ENCODE measurements at regions not wholly inside any gene's neighbourhood (a gene's known extent, or its start where the extent isn't known, plus 50 kb on each side); places are given as distances from the start of the nearest gene placed in this dataset.

DNA sequence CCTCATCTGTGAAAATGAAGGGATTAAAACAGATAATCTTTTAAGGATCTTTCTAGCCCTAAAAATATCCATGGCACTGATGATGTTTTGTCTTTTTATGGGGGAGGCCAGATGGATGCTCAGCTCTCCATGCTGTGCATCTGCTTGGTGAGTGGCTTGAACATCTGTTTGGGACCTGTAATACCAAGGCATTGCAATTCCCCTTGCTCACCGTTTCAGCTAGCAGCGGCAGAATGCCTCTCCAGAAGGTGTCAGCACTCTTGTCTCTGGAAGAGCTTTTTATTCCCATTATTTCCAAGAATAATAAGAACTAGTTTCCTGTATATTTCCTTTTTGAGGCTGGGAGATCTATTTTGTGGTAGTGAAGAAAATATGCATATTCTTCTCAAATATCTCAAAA is 151.9 kb upstream of the ANK2 start:
- no peaks in the 10 kb centered on the region for H3K27me3 ChIP-seq (ENCODE audit: control insufficient read depth, insufficient read depth, low read length, poor library complexity, severe bottlenecking)
- peaks cover 35% of the 10 kb centered on the region for H3K4me1 ChIP-seq (ENCODE audit: control insufficient read depth, insufficient read depth, low read length)
- 11 to 21% methylated on average over 2 of the region's 2 CpGs for WGBS, 2 experiments
- peak overlapping the region; percentile 87 for H3K27ac ChIP-seq (ENCODE audit: insufficient read depth, low read depth, low read length, poor library complexity, severe bottlenecking)
- H3K36me3 ChIP-seq (ENCODE audit: control insufficient read depth, insufficient read depth, low read length) = no peaks in the 10 kb centered on the region
- no peaks in the 10 kb centered on the region for H3K9me3 ChIP-seq (ENCODE audit: control insufficient read depth, low read length)
- H3K4me3 ChIP-seq (ENCODE audit: insufficient read depth, low read depth, low read length) = no peak overlapping the region

DNA sequence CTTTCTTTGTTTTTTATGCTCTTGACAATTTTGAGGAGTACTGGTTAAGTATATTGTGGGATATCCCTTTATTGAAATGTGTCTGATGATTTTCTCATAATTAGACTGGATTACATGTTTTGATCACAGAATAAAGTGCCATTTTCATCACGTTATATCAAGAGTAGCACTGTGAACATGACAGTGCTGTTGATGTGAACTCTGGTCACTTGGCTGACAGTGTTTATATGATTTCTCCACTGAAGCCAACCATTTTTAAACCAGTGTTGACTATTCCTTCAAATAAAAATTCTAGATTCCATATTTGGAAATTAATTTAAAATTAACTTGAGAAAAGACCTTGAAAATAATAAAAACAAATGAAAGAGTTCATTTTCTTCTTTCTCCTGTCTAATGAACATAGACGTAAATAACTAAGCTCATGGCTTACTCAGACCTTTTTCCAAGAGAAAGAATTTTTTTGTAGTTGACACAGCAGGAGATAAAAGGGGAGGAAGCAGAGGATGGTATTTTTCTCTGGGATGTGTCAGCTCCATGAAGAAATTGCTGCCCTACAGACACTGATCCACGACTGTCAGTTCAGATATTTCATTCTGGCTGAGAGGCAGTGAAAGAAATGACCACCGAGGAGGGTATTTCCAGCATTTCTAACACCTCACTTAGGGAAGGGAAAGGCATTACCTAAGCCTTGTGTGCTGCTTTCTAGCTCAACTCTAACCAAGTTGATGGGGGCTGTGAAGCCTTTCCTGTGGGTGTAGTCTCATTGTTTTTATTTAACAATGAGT is 150.9 kb upstream of the ANK2 start:
- Histone ChIP-seq H3K27me3 (ENCODE audit: control insufficient read depth, insufficient read depth, low read length, poor library complexity, severe bottlenecking) (no peaks in the 10 kb centered on the region), H3K9me3 (ENCODE audit: control insufficient read depth, low read length) (no peaks in the 10 kb centered on the region), H3K4me1 (ENCODE audit: control insufficient read depth, insufficient read depth, low read length) (peaks cover 35% of the 10 kb centered on the region), H3K36me3 (ENCODE audit: control insufficient read depth, insufficient read depth, low read length) (no peaks in the 10 kb centered on the region), H3K27ac (ENCODE audit: insufficient read depth, low read depth, low read length, poor library complexity, severe bottlenecking) (peak overlapping the region; percentile 4), H3K4me3 (ENCODE audit: insufficient read depth, low read depth, low read length) (no peak overlapping the region)
- 36 to 37% methylated on average over 3 of the region's 4 CpGs for WGBS, 2 experiments

DNA sequence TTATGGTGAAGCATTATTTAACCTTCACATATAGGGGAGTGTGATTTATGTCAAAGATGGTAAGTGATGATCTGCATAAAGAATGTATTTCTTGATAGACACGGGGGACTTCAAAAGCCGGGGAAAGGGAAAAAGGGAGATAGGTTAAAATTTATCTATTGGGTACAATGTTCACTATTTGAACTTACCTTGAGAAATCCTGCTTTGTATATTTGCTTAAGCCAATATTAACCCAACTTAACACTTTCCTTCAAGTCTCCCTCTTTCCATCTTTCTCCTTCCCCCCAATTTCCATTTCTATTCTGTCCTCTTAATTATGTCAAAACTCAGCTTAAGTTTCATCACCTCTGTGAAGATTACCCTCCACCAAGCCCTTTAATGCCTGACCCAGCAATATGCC is 149.0 kb upstream of the ANK2 start:
- 93 to 96% methylated on average over 2 of the region's 2 CpGs for WGBS, 2 experiments
- peaks cover 25% of the 10 kb centered on the region for H3K4me1 ChIP-seq (ENCODE audit: control insufficient read depth, insufficient read depth, low read length)

GRCh38 chr4:112901962-112902411 is 147.5 kb upstream of the ANK2 start:
- no peak overlapping the region for H3K4me3 ChIP-seq (ENCODE audit: insufficient read depth, low read depth, low read length)
- H3K27ac ChIP-seq (ENCODE audit: insufficient read depth, low read depth, low read length, poor library complexity, severe bottlenecking) = no peak overlapping the region
- WGBS, 2 experiments = 92 to 96% methylated on average over 1 of the region's 1 CpG
- H3K27me3 ChIP-seq (ENCODE audit: control insufficient read depth, insufficient read depth, low read length, poor library complexity, severe bottlenecking) = no peaks in the 10 kb centered on the region
- H3K4me1 ChIP-seq (ENCODE audit: control insufficient read depth, insufficient read depth, low read length) = peaks cover 14% of the 10 kb centered on the region
- no peaks in the 10 kb centered on the region for H3K36me3 ChIP-seq (ENCODE audit: control insufficient read depth, insufficient read depth, low read length)
- no peaks in the 10 kb centered on the region for H3K9me3 ChIP-seq (ENCODE audit: control insufficient read depth, low read length)

More for the DNA sequence above, 149.0 kb upstream of the ANK2 start:
- no peak overlapping the region for H3K27ac ChIP-seq (ENCODE audit: insufficient read depth, low read depth, low read length, poor library complexity, severe bottlenecking)
- no peak overlapping the region for H3K4me3 ChIP-seq (ENCODE audit: insufficient read depth, low read depth, low read length)
- H3K27me3 ChIP-seq (ENCODE audit: control insufficient read depth, insufficient read depth, low read length, poor library complexity, severe bottlenecking) = no peaks in the 10 kb centered on the region
- H3K36me3 ChIP-seq (ENCODE audit: control insufficient read depth, insufficient read depth, low read length) = no peaks in the 10 kb centered on the region
- H3K9me3 ChIP-seq (ENCODE audit: control insufficient read depth, low read length) = no peaks in the 10 kb centered on the region

DNA sequence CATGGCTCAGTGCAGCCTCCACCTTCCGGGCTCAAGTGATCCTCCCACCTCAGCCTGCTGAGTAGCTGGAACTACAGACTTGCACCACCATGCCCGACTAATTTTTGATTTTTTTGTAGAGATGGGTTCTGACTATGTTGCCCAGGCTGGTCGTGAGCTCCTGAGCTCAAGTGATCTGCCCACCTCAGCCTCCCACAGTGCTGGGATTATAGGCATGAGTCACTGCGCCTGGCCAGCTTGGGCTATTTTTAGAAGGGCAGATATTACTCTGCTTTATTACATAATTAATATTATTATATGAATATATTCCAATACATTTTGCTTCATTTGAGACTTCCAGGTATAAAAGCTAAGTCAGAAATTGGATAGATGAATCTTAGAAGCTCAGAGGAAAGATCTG is 143.7 kb upstream of the ANK2 start:
- Histone ChIP-seq H3K27me3 (ENCODE audit: control insufficient read depth, insufficient read depth, low read length, poor library complexity, severe bottlenecking) (no peaks in the 10 kb centered on the region), H3K27ac (ENCODE audit: insufficient read depth, low read depth, low read length, poor library complexity, severe bottlenecking) (no peak overlapping the region), H3K9me3 (ENCODE audit: control insufficient read depth, low read length) (no peaks in the 10 kb centered on the region), H3K4me3 (ENCODE audit: insufficient read depth, low read depth, low read length) (no peak overlapping the region), H3K36me3 (ENCODE audit: control insufficient read depth, insufficient read depth, low read length) (no peaks in the 10 kb centered on the region), H3K4me1 (ENCODE audit: control insufficient read depth, insufficient read depth, low read length) (peaks cover 7% of the 10 kb centered on the region)
- WGBS, 2 experiments = 93 to 97% methylated on average over 4 of the region's 4 CpGs

DNA sequence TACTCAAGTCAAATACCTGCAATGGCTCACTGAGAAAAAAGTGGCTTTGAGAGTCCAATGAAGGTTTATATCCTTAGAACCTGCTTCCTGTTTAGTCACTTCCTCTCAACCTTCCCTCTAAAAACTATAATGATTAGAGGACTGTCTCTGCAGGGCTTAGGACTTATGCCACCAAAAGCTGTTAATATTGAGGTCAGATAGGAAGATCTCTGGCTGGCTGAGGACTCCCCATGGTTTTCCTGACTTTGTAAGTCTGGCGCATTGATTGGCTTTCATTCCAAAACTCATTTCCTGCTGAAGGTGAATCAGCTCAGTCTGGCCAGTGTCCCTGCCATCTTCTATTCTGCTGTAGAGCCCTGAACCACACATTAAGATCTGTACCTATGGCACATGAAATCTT is 140.9 kb upstream of the ANK2 start:
- H3K36me3 ChIP-seq (ENCODE audit: control insufficient read depth, insufficient read depth, low read length) = no peaks in the 10 kb centered on the region
- no peak overlapping the region for H3K4me3 ChIP-seq (ENCODE audit: insufficient read depth, low read depth, low read length)
- no peak overlapping the region for H3K27ac ChIP-seq (ENCODE audit: insufficient read depth, low read depth, low read length, poor library complexity, severe bottlenecking)
- WGBS, 2 experiments = 94 to 96% methylated on average over 1 of the region's 1 CpG
- peaks cover 7% of the 10 kb centered on the region for H3K4me1 ChIP-seq (ENCODE audit: control insufficient read depth, insufficient read depth, low read length)
- no peaks in the 10 kb centered on the region for H3K27me3 ChIP-seq (ENCODE audit: control insufficient read depth, insufficient read depth, low read length, poor library complexity, severe bottlenecking)
- H3K9me3 ChIP-seq (ENCODE audit: control insufficient read depth, low read length) = no peaks in the 10 kb centered on the region

GRCh38 chr4:112910109-112910736 is 139.2 kb upstream of the ANK2 start:
- Histone ChIP-seq H3K4me3 (ENCODE audit: insufficient read depth, low read depth, low read length) (no peak overlapping the region), H3K9me3 (ENCODE audit: control insufficient read depth, low read length) (no peaks in the 10 kb centered on the region), H3K27ac (ENCODE audit: insufficient read depth, low read depth, low read length, poor library complexity, severe bottlenecking) (peak overlapping the region; percentile 74), H3K27me3 (ENCODE audit: control insufficient read depth, insufficient read depth, low read length, poor library complexity, severe bottlenecking) (no peaks in the 10 kb centered on the region), H3K4me1 (ENCODE audit: control insufficient read depth, insufficient read depth, low read length) (peaks cover 7% of the 10 kb centered on the region), H3K36me3 (ENCODE audit: control insufficient read depth, insufficient read depth, low read length) (no peaks in the 10 kb centered on the region)
- 85 to 91% methylated on average over 7 of the region's 7 CpGs for WGBS, 2 experiments

DNA sequence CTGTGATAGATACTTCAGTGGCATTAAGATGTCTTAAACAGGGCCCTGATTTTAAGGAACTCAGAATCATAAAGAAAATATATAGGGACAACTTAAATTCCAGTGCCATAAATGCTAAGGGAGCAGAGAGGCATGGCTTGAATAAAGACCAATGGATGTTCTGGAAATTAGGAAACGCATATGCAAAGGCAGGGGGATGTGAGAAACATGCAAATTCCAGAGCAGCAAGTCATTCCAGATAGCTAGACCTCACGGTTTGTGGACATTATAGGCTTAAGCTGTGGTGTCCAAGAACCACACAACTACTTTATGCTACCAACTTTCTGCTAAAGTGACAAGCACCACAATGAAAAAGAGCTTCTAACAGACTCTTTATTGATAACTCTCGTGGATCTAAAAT is 132.6 kb upstream of the ANK2 start:
- no peak overlapping the region for H3K4me3 ChIP-seq (ENCODE audit: insufficient read depth, low read depth, low read length)
- H3K36me3 ChIP-seq (ENCODE audit: control insufficient read depth, insufficient read depth, low read length) = no peaks in the 10 kb centered on the region
- H3K9me3 ChIP-seq (ENCODE audit: control insufficient read depth, low read length) = no peaks in the 10 kb centered on the region
- no peaks in the 10 kb centered on the region for H3K27me3 ChIP-seq (ENCODE audit: control insufficient read depth, insufficient read depth, low read length, poor library complexity, severe bottlenecking)
- 80 to 89% methylated on average over 3 of the region's 3 CpGs for WGBS, 2 experiments
- H3K27ac ChIP-seq (ENCODE audit: insufficient read depth, low read depth, low read length, poor library complexity, severe bottlenecking) = no peak overlapping the region
- H3K4me1 ChIP-seq (ENCODE audit: control insufficient read depth, insufficient read depth, low read length) = no peaks in the 10 kb centered on the region

DNA sequence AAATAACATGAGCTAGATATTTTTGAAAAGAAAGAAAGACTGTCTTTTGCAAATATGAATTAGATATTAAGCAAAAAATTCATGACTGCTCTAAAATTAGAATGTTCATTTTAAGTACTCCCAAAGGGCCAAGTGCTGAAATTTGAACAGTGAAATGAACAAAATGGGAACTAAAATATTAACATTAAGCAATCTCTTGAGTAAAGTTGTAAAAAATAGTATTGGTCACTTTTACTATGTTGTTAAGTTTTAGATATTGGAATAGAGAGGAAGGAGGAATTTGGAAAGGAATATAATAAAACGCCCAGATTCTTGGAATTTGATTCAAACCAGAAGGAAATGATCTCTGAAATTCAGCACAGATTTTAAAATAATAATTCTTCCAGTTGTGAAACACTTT is 125.9 kb upstream of the ANK2 start:
- Histone ChIP-seq H3K9me3 (ENCODE audit: control insufficient read depth, low read length) (no peaks in the 10 kb centered on the region), H3K27me3 (ENCODE audit: control insufficient read depth, insufficient read depth, low read length, poor library complexity, severe bottlenecking) (no peaks in the 10 kb centered on the region), H3K27ac (ENCODE audit: insufficient read depth, low read depth, low read length, poor library complexity, severe bottlenecking) (no peak overlapping the region), H3K36me3 (ENCODE audit: control insufficient read depth, insufficient read depth, low read length) (no peaks in the 10 kb centered on the region), H3K4me3 (ENCODE audit: insufficient read depth, low read depth, low read length) (no peak overlapping the region), H3K4me1 (ENCODE audit: control insufficient read depth, insufficient read depth, low read length) (no peaks in the 10 kb centered on the region)
- WGBS, 2 experiments = 100% methylated on average over 1 of the region's 1 CpG

DNA sequence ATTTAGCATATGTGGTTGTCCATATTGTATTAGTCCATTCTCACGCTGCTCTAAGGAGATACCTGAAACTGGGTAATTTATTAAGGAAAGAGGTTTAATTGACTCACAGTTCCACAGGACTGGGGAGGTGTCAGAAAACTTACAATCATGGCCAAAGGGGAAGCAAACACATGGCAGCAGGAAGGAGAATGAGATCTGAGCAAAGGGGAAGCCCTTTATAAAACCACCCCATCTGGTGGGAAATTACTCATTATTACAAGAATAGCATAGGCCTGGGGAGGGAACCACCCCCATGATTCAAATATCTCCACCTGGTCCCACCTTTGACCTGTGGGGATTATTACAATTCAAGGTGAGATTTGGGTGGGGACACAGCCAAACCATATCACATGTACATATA is 122.6 kb upstream of the ANK2 start:
- no peaks in the 10 kb centered on the region for H3K27me3 ChIP-seq (ENCODE audit: control insufficient read depth, insufficient read depth, low read length, poor library complexity, severe bottlenecking)
- WGBS, 2 experiments = 98 to 100% methylated on average over 1 of the region's 1 CpG
- H3K4me1 ChIP-seq (ENCODE audit: control insufficient read depth, insufficient read depth, low read length) = no peaks in the 10 kb centered on the region
- H3K9me3 ChIP-seq (ENCODE audit: control insufficient read depth, low read length) = no peaks in the 10 kb centered on the region
- H3K4me3 ChIP-seq (ENCODE audit: insufficient read depth, low read depth, low read length) = no peak overlapping the region
- no peak overlapping the region for H3K27ac ChIP-seq (ENCODE audit: insufficient read depth, low read depth, low read length, poor library complexity, severe bottlenecking)
- H3K36me3 ChIP-seq (ENCODE audit: control insufficient read depth, insufficient read depth, low read length) = no peaks in the 10 kb centered on the region

Measured in ectodermal cell (in vitro differentiated cells).